ENCODE measurements at regions not wholly inside any gene's neighbourhood (a gene's known extent, or its start where the extent isn't known, plus 50 kb on each side); places are given as distances from the start of the nearest gene placed in this dataset.

GRCh38 chrX:57204306-57204705 lies 67.1 kb upstream of the SPIN2A start:
- in situ Hi-C loops (cut with MboI) = no loop called here
- BruUV-seq (replicated peaks) = no TSS peak

More at GRCh38 chrX:57204306-57204705, 67.1 kb upstream of the SPIN2A start:
- H3K79me2 ChIP-seq (ENCODE audit: control insufficient read depth, insufficient read depth, low read length) = no peaks in the 10 kb centered on the region
- H3K4me3 ChIP-seq = no peak overlapping the region
- TF ChIP-seq ETV1 (tag; conservative IDR thresholded peaks at IDR 0.05; ENCODE audit: low read depth) = no peak
- TF ChIP-seq ZNF518B (CRISPR knock-in tag; IDR thresholded peaks at IDR 0.05) = no peak
- ATAC-seq (no peak), FAIRE-seq (no peak), DNase-seq (ENCODE audit: extremely low read depth in 1 of 4, low spot score in 3 of 4) (no peak)
- H3K9me3 ChIP-seq (replicated peaks; ENCODE audit: control insufficient read depth, insufficient read depth, low read depth, low read length) = no peaks in the 10 kb centered on the region; the same call in 1 of the 2 replicates
- H3K9ac ChIP-seq (ENCODE audit: insufficient read depth in 1 of 2, low read depth in 2 of 2, low read length in 2 of 2) = no peak overlapping the region
- no peak overlapping the region for H3K27ac ChIP-seq (ENCODE audit: extremely low read depth, low read depth, low read length)
- WGBS (ENCODE audit: insufficient coverage, low coverage, missing lambda C conversion rate) = 0% methylated on average over 1 of the region's 1 CpG
- no peaks in the 10 kb centered on the region for H3K4me1 ChIP-seq (replicated peaks in 1 of 2; ENCODE audit: control insufficient read depth in 2 of 2, insufficient read depth in 2 of 2, low read length in 2 of 2)
- no peak overlapping the region for H2AFZ ChIP-seq (ENCODE audit: low read depth, low read length)
- no peaks in the 10 kb centered on the region for H3K36me3 ChIP-seq (ENCODE audit: control insufficient read depth, insufficient read depth, low read length)
- ChIA-PET CTCF (ENCODE audit: low intra/inter-chr PET ratio) (no interaction called here), POLR2A (no interaction called here)
- no peaks in the 10 kb centered on the region for H3K27me3 ChIP-seq (ENCODE audit: control insufficient read depth in 2 of 2, insufficient read depth in 2 of 2, low read length in 2 of 2)
- H3K9me1 ChIP-seq (ENCODE audit: control insufficient read depth, insufficient read depth, low read length) = no peaks in the 10 kb centered on the region
- intact Hi-C loops (cut with micrococcal nuclease) = no loop called here
- no peak overlapping the region for H3K4me2 ChIP-seq (ENCODE audit: insufficient read depth, low read length)
- no peaks in the 10 kb centered on the region for H4K20me1 ChIP-seq (replicated peaks; ENCODE audit: control insufficient read depth, insufficient read depth, low read length)
